ENCODE measurements at regions not wholly inside any gene's neighbourhood (a gene's known extent, or its start where the extent isn't known, plus 50 kb on each side); places are given as distances from the start of the nearest gene placed in this dataset.

GRCh38 chr2:126437016-126437415 is 218.9 kb upstream of the GYPC start:
- Histone ChIP-seq H2AFZ (replicated peaks; ENCODE audit: low read length, poor library complexity) (no peak overlapping the region), H3K14ac (replicated peaks; ENCODE audit: low read depth, low read length) (no peak overlapping the region), H2BK20ac (ENCODE audit: low read depth, low read length) (no peak overlapping the region), H3K79me1 (ENCODE audit: low read depth in 1 of 2, low read length in 2 of 2) (no peaks in the 10 kb centered on the region), H3K4me3 (ENCODE audit: insufficient read depth, low read depth, low read length) (no peak overlapping the region), H4K20me1 (ENCODE audit: insufficient read depth, low read length) (no peaks in the 10 kb centered on the region), H4K8ac (ENCODE audit: low read depth in 2 of 2, low read length in 2 of 2) (no peak overlapping the region), H3K56ac (ENCODE audit: extremely low read depth, insufficient read depth, low read length) (no peak overlapping the region), H4K91ac (ENCODE audit: insufficient read depth, low read depth, low read length) (no peak overlapping the region), H3K27me3 (ENCODE audit: control insufficient read depth, insufficient read depth, low read length) (no peaks in the 10 kb centered on the region), H3K9ac (ENCODE audit: low read depth, low read length) (no peak overlapping the region), H3K4me2 (ENCODE audit: low read depth, low read length) (no peak overlapping the region), H2AK9ac (replicated peaks; ENCODE audit: low read depth, low read length, poor library complexity) (no peak overlapping the region), H3K4me1 (ENCODE audit: control insufficient read depth, insufficient read depth, low read length) (no peaks in the 10 kb centered on the region), H2BK15ac (ENCODE audit: low read depth, low read length) (no peak overlapping the region), H3K23ac (ENCODE audit: low read depth, low read length) (no peak overlapping the region), H3K9me1 (ENCODE audit: insufficient read depth, low read length) (no peaks in the 10 kb centered on the region), H2BK120ac (ENCODE audit: low read depth, low read length) (no peak overlapping the region), H4K5ac (ENCODE audit: low read depth, low read length) (no peak overlapping the region), H3K36me3 (ENCODE audit: control insufficient read depth, insufficient read depth, low read length) (no peaks in the 10 kb centered on the region), H3K27ac (ENCODE audit: insufficient read depth, low read length) (no peak overlapping the region), H3K9me3 (ENCODE audit: control insufficient read depth, insufficient read depth, low read length) (no peaks in the 10 kb centered on the region), H3K18ac (ENCODE audit: low read depth, low read length) (no peak overlapping the region), H3K4ac (ENCODE audit: low read depth, low read length) (no peak overlapping the region), H2BK5ac (ENCODE audit: low read depth, low read length, poor library complexity, severe bottlenecking) (no peak overlapping the region), H2AK5ac (ENCODE audit: low read depth, low read length) (no peak overlapping the region)
- POLR2A ChIA-PET (ENCODE audit: unreplicated experiment) = no interaction called here
- BruUV-seq (replicated peaks) = no TSS peak
- DNase-seq = no peak
- WGBS, 2 experiments (ENCODE audit: extremely low coverage in 2 of 2, insufficient read length in 1 of 2) = no CpG with 5 or more reads among the region's 6 CpGs
- intact Hi-C loops (cut with micrococcal nuclease) (no loop called here), in situ Hi-C loops (cut with MboI; ENCODE audit: low sequenced_read_pairs) (no loop called here), dilution Hi-C loops (cut with HindIII; ENCODE audit: low sequenced_read_pairs, unreplicated experiment) (no loop called here)
- no peak for ATAC-seq (ENCODE audit: low read depth)
- TF ChIP-seq POLR2A (IDR thresholded peaks at IDR 0.05; ENCODE audit: low read depth, low read length) (no peak), SMC3 (IDR thresholded peaks at IDR 0.05; ENCODE audit: low read depth, low read length) (no peak), CTCF (conservative IDR thresholded peaks at IDR 0.05; ENCODE audit: low read depth, low read length) (no peak), MAZ (IDR thresholded peaks at IDR 0.05; ENCODE audit: borderline replicate concordance, low read depth, low read length) (no peak), FOS (IDR thresholded peaks at IDR 0.05; ENCODE audit: low read depth, low read length) (no peak), BHLHE40 (IDR thresholded peaks at IDR 0.05; ENCODE audit: low read depth, low read length) (no peak), RAD21 (IDR thresholded peaks at IDR 0.05; ENCODE audit: low read length) (no peak), RFX5 (IDR thresholded peaks at IDR 0.05; ENCODE audit: low read depth, low read length) (no peak), RCOR1 (IDR thresholded peaks at IDR 0.05; ENCODE audit: insufficient replicate concordance, low read length) (no peak), ELK1 (IDR thresholded peaks at IDR 0.05; ENCODE audit: borderline replicate concordance, low read depth, low read length) (no peak), CHD1 (IDR thresholded peaks at IDR 0.05; ENCODE audit: low read depth, low read length) (no peak), MXI1 (IDR thresholded peaks at IDR 0.05; ENCODE audit: borderline replicate concordance, low read depth, low read length) (no peak), CEBPB (IDR thresholded peaks at IDR 0.05; ENCODE audit: low read depth, low read length) (no peak), MAFK (IDR thresholded peaks at IDR 0.05; ENCODE audit: low read depth, low read length) (no peak), USF2 (IDR thresholded peaks at IDR 0.05; ENCODE audit: low read depth, low read length) (no peak)
- CTCF ChIA-PET = no interaction called here

Measured in IMR-90 (cell line).